Fibroblast of skin of abdomen (primary cell): ENCODE measurements at regions not wholly inside any gene's neighbourhood (a gene's known extent, or its start where the extent isn't known, plus 50 kb on each side); places are given as distances from the start of the nearest gene placed in this dataset.
A peak's percentile ranks its signal among the peaks of the same experiment; 100 is the strongest.
"Not testable (repeated sequence)": the region's sequence is repeated elsewhere in the genome, so short reads cannot be mapped to it uniquely, and the experiment has no call there.

Source experiments
- DNase-seq: peaks from one replicate; pipeline ENCODE4 v3.0.0-alpha.2; 2013

DNA sequence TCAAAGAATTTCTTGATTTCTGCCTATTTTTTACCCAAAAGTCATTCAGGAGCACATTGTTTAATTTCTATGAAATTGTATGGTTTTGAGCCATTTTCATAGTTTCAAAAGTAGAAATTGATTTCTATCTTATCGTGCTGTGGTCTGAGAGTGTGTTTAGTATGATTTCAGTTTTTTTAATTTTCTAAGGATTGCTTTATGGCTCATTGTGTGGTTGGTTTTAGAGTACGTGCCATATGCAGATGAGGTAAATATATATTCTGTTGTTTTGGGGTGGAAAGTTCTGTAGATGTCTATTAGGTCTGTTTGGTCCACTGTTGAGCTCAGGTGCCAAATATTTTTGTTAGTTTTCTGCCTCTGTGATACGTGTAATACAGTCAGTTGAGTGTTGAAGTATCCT is 487.1 kb upstream of the CBLB start:
- no peak for DNase-seq

- no peak for DNase-seq
Observed at GRCh38 chr3:106359692-106360091, 490.9 kb upstream of the CBLB start.

GRCh38 chr3:106360901-106361300 is 492.1 kb upstream of the CBLB start:
- not testable (repeated sequence) for DNase-seq

GRCh38 chr3:106364477-106364876 is 495.7 kb upstream of the CBLB start:
- DNase-seq, result no peak

GRCh38 chr3:106365061-106365691 is 496.4 kb upstream of the CBLB start:
- no peak for DNase-seq

- DNase-seq, result no peak
Observed at GRCh38 chr3:106366352-106366751, 497.5 kb upstream of the CBLB start.

DNA sequence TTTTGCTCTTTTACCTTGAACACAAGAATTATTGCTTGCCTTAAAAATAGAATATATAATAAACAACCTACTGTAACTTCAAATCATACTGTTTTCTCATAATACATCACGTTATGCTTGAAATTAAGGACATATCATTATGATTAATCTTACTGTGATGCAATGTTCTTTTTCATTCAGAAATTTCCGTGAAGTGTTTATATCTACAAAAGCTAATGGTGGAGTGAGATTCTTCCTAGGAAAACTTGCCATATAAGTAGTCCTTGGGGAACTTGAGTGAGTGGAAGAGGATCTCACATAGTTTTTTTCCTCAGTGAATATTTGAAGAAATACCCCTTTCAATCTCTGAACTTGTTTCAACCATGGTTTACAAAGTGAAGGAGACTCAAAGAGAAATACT is 498.7 kb upstream of the CBLB start:
- no peak for DNase-seq

- DNase-seq, result peak; percentile 53
Observed at GRCh38 chr3:106371221-106371970, 502.6 kb upstream of the CBLB start.

- no peak for DNase-seq
Observed at GRCh38 chr3:106371971-106372805, 503.4 kb upstream of the CBLB start.

DNA sequence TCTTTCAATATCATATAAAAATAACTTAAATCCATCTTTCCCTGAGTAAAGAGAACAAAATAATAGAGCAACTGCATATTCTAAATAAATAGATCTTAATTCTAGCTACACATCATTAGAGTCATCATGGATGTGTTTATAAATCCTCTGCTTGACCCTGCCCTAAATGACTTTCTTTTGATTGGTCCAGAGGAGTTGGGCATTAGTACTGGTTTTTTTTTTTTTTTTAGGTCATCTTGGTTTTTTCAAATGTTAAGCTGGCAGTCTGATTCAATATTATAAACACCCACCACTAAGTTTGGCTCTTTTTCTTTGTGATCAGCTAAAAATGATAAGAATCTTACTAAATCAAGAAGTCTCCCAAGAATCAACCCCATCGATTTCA is 504.0 kb upstream of the CBLB start:
- DNase-seq, result no peak

GRCh38 chr3:106376016-106376570 is 507.3 kb upstream of the CBLB start:
- peak; percentile 21 for DNase-seq

- DNase-seq, result no peak
Observed at GRCh38 chr3:106379251-106379750, 510.5 kb upstream of the CBLB start.

- DNase-seq, result no peak
Observed at GRCh38 chr3:106380232-106380631, 511.4 kb upstream of the CBLB start.

DNA sequence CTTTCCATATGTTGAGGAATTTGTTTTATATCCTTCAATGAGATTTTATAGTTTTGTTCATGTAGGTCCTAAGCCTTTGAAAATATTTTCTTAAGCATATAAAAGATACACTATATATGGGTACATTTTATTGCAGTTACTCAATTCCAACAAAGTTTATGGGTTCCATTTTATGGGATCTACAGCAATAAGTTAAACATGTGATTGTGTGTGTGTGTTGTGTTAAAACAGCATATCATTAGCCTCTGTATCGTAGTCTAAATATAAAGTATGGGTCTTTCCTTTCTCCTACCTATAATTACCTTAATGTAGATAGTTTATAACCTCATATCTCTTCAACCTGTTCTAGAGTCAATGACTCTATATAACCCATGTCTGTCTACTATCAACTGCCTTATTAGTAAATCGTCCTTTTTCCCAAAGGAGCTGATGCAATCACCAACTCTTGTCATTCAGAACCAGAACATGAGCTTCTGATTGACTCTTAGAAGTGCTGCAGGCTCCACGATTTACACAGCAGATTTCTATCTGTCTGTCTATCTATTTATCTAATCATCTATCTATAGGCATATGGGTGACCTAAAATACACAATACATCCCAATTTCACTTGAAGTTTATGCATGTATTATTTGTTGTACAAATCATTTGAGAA is 512.6 kb upstream of the CBLB start:
- DNase-seq, result no peak

DNA sequence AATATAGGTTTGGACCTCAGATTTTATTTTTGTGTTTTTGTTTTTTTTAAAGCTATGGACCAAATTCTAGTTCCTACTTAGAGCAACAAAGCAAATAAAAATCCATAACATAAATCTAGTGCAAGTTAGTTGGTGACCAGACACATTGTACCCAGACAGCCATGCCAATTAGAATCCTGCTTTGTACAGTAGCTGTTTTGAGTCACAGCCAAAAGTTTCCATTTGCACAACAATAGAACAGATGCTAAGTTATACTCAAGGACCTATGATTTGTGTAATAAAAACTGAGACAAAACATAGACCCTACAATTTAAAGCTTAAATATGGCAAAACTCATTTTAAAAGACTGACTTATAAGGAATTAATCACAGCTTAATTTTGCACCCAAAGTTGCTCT is 513.1 kb upstream of the CBLB start:
- no peak for DNase-seq

- no peak for DNase-seq
Observed at GRCh38 chr3:106386050-106386449, 517.2 kb upstream of the CBLB start.

- DNase-seq, result peak; percentile 70
Observed at GRCh38 chr3:106392915-106393314, 524.1 kb upstream of the CBLB start.

GRCh38 chr3:106397006-106397405 is 528.2 kb upstream of the CBLB start:
- no peak for DNase-seq

- peak; percentile 49 for DNase-seq
Observed at GRCh38 chr3:106398891-106399600, 530.2 kb upstream of the CBLB start.

- no peak for DNase-seq
Observed at GRCh38 chr3:106399761-106400160, 530.9 kb upstream of the CBLB start.

- no peak for DNase-seq
Observed at GRCh38 chr3:106401666-106402490, 533.1 kb upstream of the CBLB start.
